IMR-90 (cell line): ENCODE measurements at regions not wholly inside any gene's neighbourhood (a gene's known extent, or its start where the extent isn't known, plus 50 kb on each side); places are given as distances from the start of the nearest gene placed in this dataset.

Experiments used
- ATAC-seq: fragments of 200-7000 bp; cut with Tn5 transposase; 2 replicates; pipeline ENCODE4 v1.9.1; 2020; ENCODE audit warnings: low read depth, mild to moderate bottlenecking, moderate library complexity
- BruUV-seq: library from RNA; stranded (reverse); fragments of 400-500 nt; replicated peaks from 2 replicates; lab custom pipeline; 2021; lab: Mats Ljungman, UMichigan
- CTCF ChIA-PET: fragments of 300-600 bp; formaldehyde crosslinking; extraction: SDS; loops from one replicate; lab custom pipeline; 2021; ENCODE audit warnings: antibody characterized with exemption; lab: Yijun Ruan, JAX
- POLR2A ChIA-PET: fragments of 300-600 bp; sonication (Branson Sonifier 250); formaldehyde crosslinking; loops from one replicate; lab custom pipeline; 2022; ENCODE audit warnings: antibody characterized with exemption; ENCODE audit not compliant: unreplicated experiment; lab: Charles Lee
- DNase-seq: peaks from one replicate; pipeline ENCODE4 v3.0.0; 2013
- H2AFZ ChIP-seq: replicated peaks from 2 replicates; pipeline ENCODE3; 2013; ENCODE audit warnings: low read length, mild to moderate bottlenecking; ENCODE audit not compliant: poor library complexity
- H2AK5ac ChIP-seq: 2 replicates; pipeline ENCODE4 v1.6.1; 2013; ENCODE audit warnings: low read depth, low read length, inconsistent platforms
- H2AK9ac ChIP-seq: replicated peaks from 2 replicates; pipeline ENCODE3; 2013; ENCODE audit warnings: mild to moderate bottlenecking, low read depth, low read length, moderate library complexity; ENCODE audit not compliant: poor library complexity
- H2BK120ac ChIP-seq: 2 replicates; pipeline ENCODE4 v1.6.1; 2013; ENCODE audit warnings: low read depth, low read length, inconsistent platforms
- H2BK15ac ChIP-seq: 3 replicates; pipeline ENCODE4 v1.6.1; 2013; ENCODE audit warnings: low read depth, low read length, inconsistent platforms
- H2BK20ac ChIP-seq: 2 replicates; pipeline ENCODE4 v1.6.1; 2013; ENCODE audit warnings: low read depth, mild to moderate bottlenecking, inconsistent platforms, low read length, moderate library complexity
- H2BK5ac ChIP-seq: 2 replicates; pipeline ENCODE4 v1.6.1; 2013; ENCODE audit warnings: mild to moderate bottlenecking, low read depth, low read length, inconsistent platforms; ENCODE audit not compliant: poor library complexity, severe bottlenecking
- H3K14ac ChIP-seq: replicated peaks from 2 replicates; pipeline ENCODE4 v1.6.1; 2013; ENCODE audit warnings: low read depth, low read length, inconsistent platforms
- H3K18ac ChIP-seq: 2 replicates; pipeline ENCODE4 v1.6.1; 2013; ENCODE audit warnings: low read depth, low read length, control low read depth
- H3K23ac ChIP-seq: 2 replicates; pipeline ENCODE4 v1.6.1; 2013; ENCODE audit warnings: low read depth, low read length, inconsistent platforms
- H3K27ac ChIP-seq: 2 replicates; pipeline ENCODE4 v1.5.1; 2013; ENCODE audit warnings: mild to moderate bottlenecking, control low read depth, low read length; ENCODE audit not compliant: insufficient read depth
- H3K27me3 ChIP-seq: 2 replicates; pipeline ENCODE4 v1.6.1; 2013; ENCODE audit warnings: low read length; ENCODE audit not compliant: control insufficient read depth, insufficient read depth
- H3K36me3 ChIP-seq: 2 replicates; pipeline ENCODE4 v1.6.1; 2013; ENCODE audit warnings: low read length, mixed read lengths; ENCODE audit not compliant: control insufficient read depth, insufficient read depth
- H3K4ac ChIP-seq: 2 replicates; pipeline ENCODE4 v1.6.1; 2013; ENCODE audit warnings: low read depth, low read length, inconsistent platforms
- H3K4me1 ChIP-seq: 2 replicates; pipeline ENCODE4 v1.6.1; 2013; ENCODE audit warnings: low read length, mixed read lengths; ENCODE audit not compliant: control insufficient read depth, insufficient read depth
- H3K4me2 ChIP-seq: 2 replicates; pipeline ENCODE4 v1.6.1; 2013; ENCODE audit warnings: low read depth, mild to moderate bottlenecking, control low read depth, low read length, moderate library complexity
- H3K4me3 ChIP-seq: 2 replicates; pipeline ENCODE4 v1.5.1; 2013; ENCODE audit warnings: low read depth, mild to moderate bottlenecking, control low read depth, low read length, moderate library complexity; ENCODE audit not compliant: insufficient read depth
- H3K56ac ChIP-seq: 2 replicates; pipeline ENCODE4 v1.6.1; 2013; ENCODE audit warnings: low read length, inconsistent platforms; ENCODE audit not compliant: insufficient read depth; ENCODE audit errors: extremely low read depth
- H3K79me1 ChIP-seq, 2 experiments: 2 replicates each; pipeline ENCODE4 v1.6.1; 2013; ENCODE audit warnings: low read length in 2 of 2, inconsistent platforms in 1 of 2, low read depth in 1 of 2
- H3K9ac ChIP-seq: 2 replicates; pipeline ENCODE4 v1.6.1; 2013; ENCODE audit warnings: low read depth, low read length, control low read depth
- H3K9me1 ChIP-seq: 2 replicates; pipeline ENCODE4 v1.6.1; 2013; ENCODE audit warnings: low read length, inconsistent platforms; ENCODE audit not compliant: insufficient read depth
- H3K9me3 ChIP-seq: 2 replicates; pipeline ENCODE4 v1.6.1; 2013; ENCODE audit warnings: low read length; ENCODE audit not compliant: control insufficient read depth, insufficient read depth
- H4K20me1 ChIP-seq: 2 replicates; pipeline ENCODE4 v1.6.1; 2013; ENCODE audit warnings: low read length, inconsistent platforms; ENCODE audit not compliant: insufficient read depth
- H4K5ac ChIP-seq: 2 replicates; pipeline ENCODE4 v1.6.1; 2013; ENCODE audit warnings: mild to moderate bottlenecking, low read depth, low read length, control low read depth
- H4K8ac ChIP-seq, 2 experiments: 2 replicates each; pipeline ENCODE4 v1.6.1; 2013; ENCODE audit warnings: low read depth in 2 of 2, low read length in 2 of 2, control low read depth in 1 of 2, inconsistent platforms in 1 of 2
- H4K91ac ChIP-seq: 2 replicates; pipeline ENCODE4 v1.6.1; 2013; ENCODE audit warnings: low read depth, low read length, inconsistent platforms; ENCODE audit not compliant: insufficient read depth
- BHLHE40 ChIP-seq: fragments of 150-350 bp; IDR thresholded peaks from 2 replicates; pipeline ENCODE4 v1.6.1; 2016; ENCODE audit warnings: mild to moderate bottlenecking, low read depth, low read length
- CEBPB ChIP-seq: IDR thresholded peaks from 2 replicates; pipeline ENCODE4 v1.6.1; 2012; ENCODE audit warnings: low read depth, low read length, improper control_type of control experiment
- CHD1 ChIP-seq: IDR thresholded peaks from 2 replicates; pipeline ENCODE4 v1.6.1; 2012; ENCODE audit warnings: low read depth, low read length, improper control_type of control experiment
- CTCF ChIP-seq: conservative IDR thresholded peaks from 2 replicates; pipeline ENCODE4 v1.5.1; 2012; ENCODE audit warnings: mild to moderate bottlenecking, low read depth, low read length, improper control_type of control experiment
- ELK1 ChIP-seq: fragments of 150-350 bp; IDR thresholded peaks from 2 replicates; pipeline ENCODE4 v1.6.1; 2016; ENCODE audit warnings: low read depth, mild to moderate bottlenecking, low read length, moderate library complexity, borderline replicate concordance
- FOS ChIP-seq: fragments of 150-350 bp; IDR thresholded peaks from 2 replicates; pipeline ENCODE4 v1.6.1; 2016; ENCODE audit warnings: low read depth, low read length
- MAFK ChIP-seq: IDR thresholded peaks from 2 replicates; pipeline ENCODE4 v1.6.1; 2012; ENCODE audit warnings: low read depth, low read length, improper control_type of control experiment
- MAZ ChIP-seq: IDR thresholded peaks from 2 replicates; pipeline ENCODE4 v1.6.1; 2012; ENCODE audit warnings: low read depth, mild to moderate bottlenecking, low read length, improper control_type of control experiment, moderate library complexity, borderline replicate concordance
- MXI1 ChIP-seq: IDR thresholded peaks from 2 replicates; pipeline ENCODE4 v1.6.1; 2012; ENCODE audit warnings: low read depth, mild to moderate bottlenecking, low read length, moderate library complexity, borderline replicate concordance
- NFE2L2 ChIP-seq: fragments of 150-350 bp; IDR thresholded peaks from 2 replicates; pipeline ENCODE4 v1.6.1; 2016; ENCODE audit warnings: low read depth, mild to moderate bottlenecking, low read length
- POLR2A ChIP-seq: IDR thresholded peaks from 2 replicates; pipeline ENCODE4 v1.6.1; 2012; ENCODE audit warnings: mild to moderate bottlenecking, low read depth, low read length
- RAD21 ChIP-seq: IDR thresholded peaks from 2 replicates; pipeline ENCODE4 v1.6.1; 2012; ENCODE audit warnings: low read length, improper control_type of control experiment
- RCOR1 ChIP-seq: IDR thresholded peaks from 2 replicates; pipeline ENCODE4 v1.6.1; 2012; ENCODE audit warnings: mild to moderate bottlenecking, low read length, improper control_type of control experiment; ENCODE audit not compliant: insufficient replicate concordance
- RFX5 ChIP-seq: IDR thresholded peaks from 2 replicates; pipeline ENCODE4 v1.8.0; 2012; ENCODE audit warnings: low read depth, mild to moderate bottlenecking, low read length, moderate library complexity
- SMC3 ChIP-seq: fragments of 150-350 bp; IDR thresholded peaks from 2 replicates; pipeline ENCODE4 v1.6.1; 2016; ENCODE audit warnings: low read depth, mild to moderate bottlenecking, antibody characterized with exemption, low read length, moderate library complexity
- WGBS, 2 experiments: methylation state at CpG; one replicate each; pipeline versions ENCODE4 v1.1.5 to v1.1.7; 2013; ENCODE audit warnings: missing lambda C conversion rate in 2 of 2; ENCODE audit not compliant: insufficient read length in 1 of 2; ENCODE audit errors: extremely low coverage in 2 of 2; 5-methylcytosine and 5-hydroxymethylcytosine counted together
- dilution Hi-C: fragments of 300-500 bp; cut with HindIII; formaldehyde crosslinking; loops from one replicate; pipeline ENCODE4 v1.14.3; 2018; ENCODE audit warnings: low sequenced_read_pairs; ENCODE audit not compliant: unreplicated experiment
- in situ Hi-C: fragments of 300-500 bp; cut with MboI; formaldehyde crosslinking; loops from 3 replicates; pipeline ENCODE4 v1.14.3; 2019; ENCODE audit warnings: low sequenced_read_pairs, inconsistent platforms, mixed read lengths
- intact Hi-C: fragments of 100-400 bp; cut with micrococcal nuclease; formaldehyde crosslinking; loops from 2 replicates; pipeline ENCODE4 v1.10.0; 2022
- TF ChIP-seq, protein P1 (sequence below): fragments of 150-350 bp; IDR thresholded peaks from 2 replicates; pipeline ENCODE4 v1.6.1; 2017; ENCODE audit warnings: mild to moderate bottlenecking, antibody characterized with exemption, low read length, low read depth

GRCh38 chr6:14349507-14349906 lies 231.9 kb downstream of the CD83 start:
- POLR2A ChIA-PET: no interaction called here
- BruUV-seq: no TSS peak
- TF ChIP-seq, protein P1, sequence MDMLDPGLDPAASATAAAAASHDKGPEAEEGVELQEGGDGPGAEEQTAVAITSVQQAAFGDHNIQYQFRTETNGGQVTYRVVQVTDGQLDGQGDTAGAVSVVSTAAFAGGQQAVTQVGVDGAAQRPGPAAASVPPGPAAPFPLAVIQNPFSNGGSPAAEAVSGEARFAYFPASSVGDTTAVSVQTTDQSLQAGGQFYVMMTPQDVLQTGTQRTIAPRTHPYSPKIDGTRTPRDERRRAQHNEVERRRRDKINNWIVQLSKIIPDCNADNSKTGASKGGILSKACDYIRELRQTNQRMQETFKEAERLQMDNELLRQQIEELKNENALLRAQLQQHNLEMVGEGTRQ: no peak
- TF ChIP-seq POLR2A (no peak), RCOR1 (no peak), RFX5 (no peak), BHLHE40 (no peak), NFE2L2 (no peak), RAD21 (no peak), FOS (no peak), MXI1 (no peak), MAZ (no peak), CHD1 (no peak), MAFK (no peak), ELK1 (no peak), SMC3 (no peak), CEBPB (no peak), CTCF (no peak)

More at GRCh38 chr6:14349507-14349906, 231.9 kb downstream of the CD83 start:
- no peak overlapping the region for H3K4ac ChIP-seq
- H3K14ac ChIP-seq: no peak overlapping the region
- no peaks in the 10 kb centered on the region; the same call in 1 of the 2 replicates for H3K9me1 ChIP-seq
- CTCF ChIA-PET: no interaction called here
- no peak overlapping the region for H2BK120ac ChIP-seq
- no peak overlapping the region for H3K23ac ChIP-seq
- H3K4me3 ChIP-seq: no peak overlapping the region
- dilution Hi-C loops (no loop called here), in situ Hi-C loops (no loop called here), intact Hi-C loops (no loop called here)
- no peak overlapping the region for H4K91ac ChIP-seq
- ATAC-seq (no peak), DNase-seq (no peak)
- H3K56ac ChIP-seq: no peak overlapping the region
- peaks cover 55% of the 10 kb centered on the region for H3K27me3 ChIP-seq
- peaks cover 14% of the 10 kb centered on the region for H3K9me3 ChIP-seq
- no peaks in the 10 kb centered on the region for H3K4me1 ChIP-seq
- H2AFZ ChIP-seq: no peak overlapping the region
- no peak overlapping the region for H2BK5ac ChIP-seq
- no peak overlapping the region for H3K27ac ChIP-seq
- no peak overlapping the region for H4K8ac ChIP-seq
- no peak overlapping the region for H2BK15ac ChIP-seq
- no peak overlapping the region for H4K5ac ChIP-seq
- no peak overlapping the region for H3K18ac ChIP-seq
- no peak overlapping the region for H2AK9ac ChIP-seq
- no peak overlapping the region for H3K9ac ChIP-seq
- H3K36me3 ChIP-seq: no peaks in the 10 kb centered on the region
- H3K4me2 ChIP-seq: no peak overlapping the region
- no peaks in the 10 kb centered on the region for H3K79me1 ChIP-seq
- H2BK20ac ChIP-seq: no peak overlapping the region
- H2AK5ac ChIP-seq: no peak overlapping the region
- H4K20me1 ChIP-seq: no peaks in the 10 kb centered on the region
- WGBS, 2 experiments: no CpG with 5 or more reads among the region's 2 CpGs
